ENCODE measurements at regions not wholly inside any gene's neighbourhood (a gene's known extent, or its start where the extent isn't known, plus 50 kb on each side); places are given as distances from the start of the nearest gene placed in this dataset.
"Not testable (repeated sequence)": the region's sequence is repeated elsewhere in the genome, so short reads cannot be mapped to it uniquely, and the experiment has no call there.

DNA sequence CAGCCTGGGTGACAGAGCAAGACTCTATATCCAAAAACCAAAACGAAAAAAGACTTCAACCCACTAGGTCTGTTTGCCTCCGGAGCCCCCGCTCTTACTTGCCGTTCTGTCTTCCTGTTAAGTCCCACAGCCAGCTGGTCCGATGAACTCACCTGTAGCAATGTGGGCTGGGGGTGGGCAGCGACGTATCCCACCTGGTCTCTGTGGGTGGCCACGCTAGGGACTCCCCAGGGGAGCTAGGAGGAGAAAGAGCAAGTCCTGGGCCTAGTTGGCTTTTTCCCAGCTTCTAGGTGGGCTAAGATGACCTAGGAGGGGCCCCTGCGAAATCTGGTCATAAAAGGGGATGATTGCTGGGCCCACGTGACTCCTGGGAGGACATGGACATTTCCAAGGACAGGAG, 166.0 kb upstream of the KCNG1 start:
- DNase-seq (ENCODE audit: low read depth), result no peak

DNA sequence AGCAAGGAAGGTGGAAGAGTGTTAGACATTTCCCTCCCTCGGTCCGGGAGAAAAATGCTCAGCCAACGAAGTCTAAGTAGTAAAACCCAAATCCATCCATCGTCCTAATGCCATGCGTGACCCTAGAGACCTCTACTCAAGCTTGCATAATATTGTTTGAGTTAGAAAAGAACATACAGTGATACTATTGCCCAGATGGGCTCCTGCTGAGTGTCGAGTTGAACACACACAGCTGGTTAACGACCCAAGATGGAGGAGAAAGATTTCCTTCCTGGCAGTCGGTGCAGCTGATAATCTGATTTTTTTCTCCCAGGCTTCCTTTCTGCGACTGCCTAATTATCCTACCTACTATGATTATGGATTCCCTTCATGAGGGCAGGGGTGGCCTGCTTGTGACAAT, 164.4 kb upstream of the KCNG1 start:
- DNase-seq (ENCODE audit: low read depth), result no peak

DNA sequence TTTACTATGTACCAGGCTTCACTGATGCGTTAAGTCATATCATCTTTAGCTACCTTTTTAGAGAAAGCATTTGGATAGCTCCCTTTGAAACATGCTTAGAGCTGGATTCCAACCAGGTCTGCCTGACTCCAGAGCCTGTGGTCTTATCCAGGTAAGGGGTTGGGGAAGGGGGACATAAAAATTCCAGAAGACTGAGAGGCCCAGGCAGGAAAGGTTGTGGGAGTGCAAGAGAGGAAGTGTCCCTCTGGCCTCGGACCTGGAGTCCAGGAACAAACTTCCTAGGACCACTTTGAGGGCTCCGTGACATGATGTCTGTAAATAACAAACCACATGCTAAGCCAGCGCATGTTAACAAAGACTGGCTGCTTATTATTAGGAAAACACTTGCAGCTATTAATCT, 163.0 kb upstream of the KCNG1 start:
- DNase-seq (ENCODE audit: low read depth), result no peak

DNA sequence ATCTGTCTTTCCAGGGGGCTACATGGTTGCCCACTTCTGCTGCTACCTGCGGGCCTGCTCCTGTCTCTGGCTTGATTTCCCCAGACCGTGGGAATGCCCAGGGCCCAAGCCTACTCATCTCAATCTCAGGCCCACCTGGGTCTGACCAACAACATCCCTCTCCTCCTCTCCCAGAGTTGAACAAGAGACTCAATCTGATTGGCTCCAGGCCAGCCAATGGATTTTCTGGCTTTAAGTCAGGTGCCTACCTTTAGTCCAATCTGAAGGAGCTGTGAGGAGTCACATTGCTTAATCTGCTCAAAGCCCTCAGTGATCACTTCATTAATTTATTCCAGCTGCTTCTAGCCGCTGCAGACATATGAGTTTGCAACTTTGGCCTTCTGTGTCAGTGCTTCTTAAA, 162.4 kb upstream of the KCNG1 start:
- DNase-seq (ENCODE audit: low read depth), result no peak

DNA sequence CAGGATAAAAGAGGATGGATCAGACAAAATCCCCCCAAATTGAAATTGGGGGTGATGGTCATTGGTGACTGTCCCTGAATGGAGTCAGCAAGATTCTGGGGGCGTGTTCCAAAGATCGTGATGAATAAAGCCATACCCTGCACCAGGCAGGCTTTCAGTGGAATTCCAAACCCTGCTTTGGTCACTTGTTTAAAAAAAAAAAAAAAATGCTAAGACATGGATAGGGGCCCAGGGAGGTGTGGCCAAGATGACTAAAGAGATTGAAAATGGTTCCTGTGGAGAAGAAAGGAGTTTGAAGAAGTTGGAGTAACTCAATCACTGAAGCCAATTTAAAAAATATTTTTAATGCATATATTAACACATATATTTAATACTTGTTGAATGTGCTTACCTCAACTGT, 161.4 kb upstream of the KCNG1 start:
- DNase-seq (ENCODE audit: low read depth), result no peak

DNA sequence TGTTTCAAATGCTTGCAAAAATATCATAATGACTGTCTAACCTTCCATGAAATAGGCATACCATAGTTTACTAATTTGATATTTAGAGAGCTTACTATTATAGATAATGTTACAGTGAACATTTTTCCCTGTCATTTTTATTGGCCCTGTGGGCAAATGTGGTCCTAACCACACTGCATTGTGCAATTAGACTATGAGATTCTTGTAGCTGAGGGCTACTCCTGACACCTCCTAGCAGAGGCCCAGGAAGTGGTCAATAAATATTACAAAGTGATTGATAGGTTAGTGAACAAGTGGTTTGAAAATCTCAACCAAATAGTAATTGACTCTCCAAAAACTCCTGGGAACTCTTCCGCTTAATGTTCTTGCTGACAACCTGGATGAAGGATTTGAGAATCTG, 160.5 kb upstream of the KCNG1 start:
- DNase-seq (ENCODE audit: low read depth), result no peak

DNA sequence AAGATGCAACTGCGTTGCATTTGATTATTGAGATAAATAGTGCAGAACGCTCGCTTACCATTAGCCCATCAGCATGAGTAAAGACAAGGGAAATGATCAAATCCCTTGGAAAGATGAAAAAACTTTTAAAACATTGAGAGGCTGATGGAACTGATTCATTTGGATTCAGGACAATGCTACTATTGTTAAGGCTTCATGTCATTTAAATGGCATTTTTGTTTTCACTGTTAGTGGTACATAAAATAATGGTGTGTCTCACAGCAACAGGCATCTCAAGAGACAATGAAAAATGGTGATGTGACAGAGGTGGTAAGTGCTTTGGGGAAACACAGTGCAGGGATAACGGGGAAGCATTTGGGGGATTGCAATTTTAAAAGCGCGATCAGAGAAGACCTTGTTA, 159.7 kb upstream of the KCNG1 start:
- no peak for DNase-seq (ENCODE audit: low read depth)

DNA sequence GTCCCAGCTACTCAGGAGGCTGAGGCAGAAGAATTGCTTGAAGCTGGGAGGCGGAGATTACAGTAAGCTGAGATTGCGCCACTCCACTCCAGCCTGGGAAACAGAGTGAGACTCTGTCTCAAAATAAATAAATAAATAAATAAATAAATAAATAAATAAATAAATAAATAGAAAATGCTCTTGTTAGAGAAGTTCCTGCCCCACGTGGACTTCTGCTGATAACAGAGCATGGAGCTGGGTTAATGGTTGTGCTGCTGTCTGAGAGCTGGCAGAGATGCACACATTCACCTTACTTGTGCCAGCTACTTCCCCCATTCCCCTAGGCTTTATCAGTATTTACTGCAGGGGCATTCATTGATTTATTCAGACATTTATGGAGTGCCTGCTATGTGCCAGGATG, 155.2 kb upstream of the KCNG1 start:
- DNase-seq (ENCODE audit: low read depth), result no peak

DNA sequence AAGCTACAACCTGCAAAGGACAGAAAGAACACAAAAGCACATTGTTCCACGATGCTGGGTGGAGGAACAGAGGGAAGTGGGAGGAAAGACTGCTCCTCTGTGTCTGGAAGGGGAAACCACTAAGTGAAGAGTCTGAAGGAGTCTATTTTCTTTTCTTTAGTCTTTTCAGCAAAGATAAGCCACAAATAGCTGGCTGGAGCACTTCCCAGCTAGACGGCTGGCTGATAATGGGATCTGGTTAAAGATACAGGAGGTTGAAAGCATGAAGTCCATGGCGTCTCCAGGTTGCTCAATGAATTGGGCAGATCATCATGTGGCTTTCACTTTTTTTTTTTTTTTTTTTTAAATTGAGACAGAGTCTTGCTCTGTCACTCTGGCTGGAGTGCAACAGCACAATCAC, 154.0 kb upstream of the KCNG1 start:
- no peak for DNase-seq (ENCODE audit: low read depth)

DNA sequence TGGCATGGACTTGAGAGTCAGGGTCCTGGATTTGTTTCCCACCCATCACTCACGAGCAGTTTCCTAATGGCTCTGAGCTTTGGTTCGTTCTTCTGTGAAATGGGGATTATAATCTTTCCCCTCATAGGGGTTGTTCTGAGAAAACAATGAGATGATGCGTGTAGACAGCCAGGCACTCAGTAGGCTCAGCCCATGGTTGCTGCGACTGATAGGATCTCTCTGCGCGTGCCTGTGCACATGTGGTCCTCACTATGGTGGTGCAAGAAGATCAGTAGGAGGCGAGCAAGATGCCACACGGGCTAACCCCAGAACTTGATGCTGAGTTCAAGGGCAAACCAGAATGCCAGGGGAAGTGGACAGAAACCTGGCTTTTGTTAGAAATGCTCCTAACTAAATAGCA, 153.5 kb upstream of the KCNG1 start:
- no peak for DNase-seq (ENCODE audit: low read depth)

DNA sequence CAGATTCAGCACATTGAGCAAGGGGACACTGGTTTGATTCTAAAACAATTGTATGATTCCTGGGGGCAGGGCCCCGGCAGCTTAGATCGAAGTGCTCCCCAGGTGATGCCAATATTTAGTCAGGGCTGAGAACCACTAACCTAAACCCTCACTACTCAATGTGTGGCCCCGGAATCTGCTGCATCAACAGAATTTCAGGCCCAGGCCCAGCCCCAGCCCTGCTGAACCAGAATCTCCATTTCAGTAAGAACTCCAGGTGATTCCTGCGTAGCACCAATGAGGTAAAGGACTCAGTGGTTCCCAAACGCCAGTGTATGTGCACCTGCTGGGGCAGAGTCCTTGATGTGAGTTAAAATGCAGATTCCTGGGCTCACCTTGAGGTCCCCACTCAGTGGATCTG, 152.8 kb upstream of the KCNG1 start:
- no peak for DNase-seq (ENCODE audit: low read depth)

DNA sequence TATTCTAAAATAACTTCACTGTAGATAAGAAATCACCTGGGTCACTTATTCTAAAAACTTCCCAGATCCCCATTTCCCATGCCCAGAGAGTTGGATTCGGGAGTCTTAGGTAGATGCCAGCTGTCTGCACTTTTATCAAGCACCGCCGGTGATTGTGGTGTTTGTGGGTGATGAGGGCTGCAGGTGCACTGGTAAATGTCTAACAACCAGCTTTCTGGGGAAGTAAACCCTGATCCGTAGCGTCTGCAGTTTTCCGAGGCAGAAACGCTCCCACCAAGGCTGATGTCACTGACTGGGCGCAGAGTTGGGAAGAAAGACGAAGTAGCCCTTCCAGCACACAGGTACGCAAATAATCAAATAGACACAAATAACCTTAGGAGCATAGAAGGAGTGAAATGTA, 152.2 kb upstream of the KCNG1 start:
- DNase-seq (ENCODE audit: low read depth), result no peak

DNA sequence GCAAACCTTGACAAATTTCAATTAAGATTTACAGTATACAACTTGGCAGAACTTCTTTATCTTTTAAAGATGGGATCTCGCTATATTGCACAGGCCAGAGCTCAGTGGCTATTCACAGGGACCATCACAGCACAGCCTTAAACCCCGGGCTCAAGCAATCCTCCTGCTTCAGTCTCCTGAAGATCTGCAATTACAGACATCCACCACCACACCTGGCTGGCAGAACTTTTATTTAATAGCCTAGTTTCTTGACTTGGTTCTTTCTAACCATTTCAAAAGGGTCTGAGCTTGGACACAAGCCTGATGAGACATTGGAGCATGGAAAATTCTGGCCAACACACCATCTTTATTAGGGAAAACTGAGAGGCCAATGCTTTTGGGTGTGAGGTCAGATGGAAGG, 151.6 kb upstream of the KCNG1 start:
- DNase-seq (ENCODE audit: low read depth), result no peak

DNA sequence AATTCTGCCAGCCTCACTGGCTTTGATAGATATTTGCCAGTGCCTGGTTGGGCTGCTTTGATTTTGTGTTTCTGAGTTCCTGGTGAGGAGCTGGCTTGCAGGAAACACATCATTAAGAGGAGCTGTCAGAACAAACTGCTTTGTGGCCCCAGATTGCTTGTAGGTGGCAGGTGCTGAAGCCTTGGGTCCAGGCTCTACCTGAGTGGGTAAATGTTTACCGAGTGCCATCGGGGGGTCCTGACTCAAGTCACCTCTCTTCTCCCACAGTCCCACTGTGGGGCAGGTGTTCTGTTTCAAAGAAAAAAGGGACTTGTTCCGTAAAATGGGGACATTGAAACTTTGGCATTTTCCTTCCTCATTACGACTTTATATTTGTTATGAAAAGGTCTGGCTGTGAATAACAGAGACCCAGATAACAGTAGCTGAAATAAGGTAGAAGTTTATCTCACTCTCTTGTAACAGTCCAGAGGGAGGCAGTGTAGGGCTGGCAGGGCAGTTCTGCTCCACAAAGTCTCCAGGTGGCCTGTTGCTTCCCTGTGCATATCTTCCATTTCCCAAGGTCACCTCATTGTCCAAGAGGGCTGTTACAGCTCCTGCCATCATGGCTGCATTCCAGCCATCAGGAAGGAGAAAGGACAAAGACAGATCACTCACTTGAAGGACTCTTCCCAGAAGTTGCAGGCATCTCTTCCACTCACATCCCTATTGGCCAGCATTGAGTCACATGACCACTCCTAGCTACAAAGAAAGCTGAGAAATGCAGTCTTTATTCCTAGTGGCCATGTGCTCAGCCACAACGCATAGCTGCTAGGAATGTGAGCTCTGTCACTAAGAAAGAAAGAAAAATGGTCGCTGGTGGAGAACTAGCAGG, 149.9 kb upstream of the KCNG1 start:
- DNase-seq (ENCODE audit: low read depth), result no peak

DNA sequence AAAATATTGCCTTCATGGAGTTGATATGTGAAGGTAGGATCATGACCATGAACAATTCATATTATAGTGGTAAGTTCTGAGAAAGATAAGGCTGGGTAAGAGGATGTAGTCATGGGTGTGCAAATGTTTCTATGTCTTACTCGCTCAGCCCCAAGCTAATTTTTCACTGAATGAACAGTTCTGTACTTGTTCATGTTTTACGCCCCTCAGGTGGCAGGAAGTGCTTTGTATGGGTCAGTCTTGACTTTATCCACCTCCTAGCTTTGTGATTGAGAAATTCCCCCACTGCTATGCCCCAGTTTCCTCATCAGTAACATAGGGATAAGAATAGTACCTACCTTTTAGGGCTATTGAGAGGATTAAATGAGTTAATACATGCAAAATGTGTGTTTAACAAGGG, 148.2 kb upstream of the KCNG1 start:
- DNase-seq (ENCODE audit: low read depth), result no peak

DNA sequence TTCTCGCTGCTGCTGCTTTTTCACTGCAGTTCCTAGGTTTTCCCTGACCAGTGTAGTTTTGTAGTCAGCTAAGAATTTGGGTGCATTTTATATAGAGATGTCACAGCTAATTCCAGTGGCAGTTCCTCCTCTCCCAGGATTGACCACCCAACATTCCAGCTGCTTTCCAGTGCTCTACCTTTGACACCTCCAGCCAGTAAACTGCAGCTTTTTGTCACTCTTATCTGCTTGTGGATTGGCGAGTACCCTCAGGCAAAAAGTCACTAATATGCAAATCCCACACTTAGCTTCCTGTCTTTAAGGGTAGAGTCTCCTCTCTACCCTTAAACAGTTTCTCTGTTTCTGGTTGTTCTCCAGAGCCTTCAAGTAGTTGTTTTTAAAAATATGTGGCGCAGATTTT, 146.9 kb upstream of the KCNG1 start:
- no peak for DNase-seq (ENCODE audit: low read depth)

DNA sequence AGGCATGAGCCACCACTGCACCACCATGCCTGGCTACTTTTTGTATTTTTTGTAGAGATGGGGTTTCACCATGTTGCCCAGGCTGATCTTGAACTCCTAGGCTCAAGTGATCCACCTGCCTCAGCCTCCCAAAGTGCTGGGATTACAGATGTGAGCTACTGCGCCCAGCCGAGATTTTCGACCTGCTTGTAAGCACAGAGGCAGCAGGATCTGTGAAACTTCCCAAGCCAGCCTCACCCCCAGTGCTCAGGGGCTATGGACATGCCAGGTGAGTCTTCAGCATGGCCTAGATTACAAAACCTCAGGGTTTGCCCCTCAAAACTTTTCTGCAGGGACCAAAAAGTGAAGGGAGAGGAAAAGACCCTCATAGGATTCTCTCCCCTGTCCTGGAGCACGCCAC, 145.0 kb upstream of the KCNG1 start:
- not testable (repeated sequence) for DNase-seq (ENCODE audit: low read depth)

DNA sequence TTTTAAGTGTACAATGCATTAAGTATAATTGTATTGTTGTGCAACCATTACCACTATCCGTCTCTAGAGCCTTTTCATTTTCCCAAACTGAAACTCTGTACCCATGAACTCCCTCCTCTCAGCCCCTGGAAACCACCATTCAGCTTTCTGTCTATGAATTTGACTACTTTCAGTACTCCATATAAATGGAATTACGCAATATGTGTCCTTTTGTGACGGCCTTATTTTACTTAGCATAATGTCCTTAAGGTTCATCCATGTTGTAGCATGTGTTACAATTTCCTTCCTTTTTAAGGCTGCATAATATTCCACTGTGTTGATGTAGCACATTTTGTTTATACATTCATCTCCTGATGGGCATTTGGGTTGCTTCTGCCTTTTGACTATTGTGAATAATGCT, 143.6 kb upstream of the KCNG1 start:
- DNase-seq (ENCODE audit: low read depth), result no peak

DNA sequence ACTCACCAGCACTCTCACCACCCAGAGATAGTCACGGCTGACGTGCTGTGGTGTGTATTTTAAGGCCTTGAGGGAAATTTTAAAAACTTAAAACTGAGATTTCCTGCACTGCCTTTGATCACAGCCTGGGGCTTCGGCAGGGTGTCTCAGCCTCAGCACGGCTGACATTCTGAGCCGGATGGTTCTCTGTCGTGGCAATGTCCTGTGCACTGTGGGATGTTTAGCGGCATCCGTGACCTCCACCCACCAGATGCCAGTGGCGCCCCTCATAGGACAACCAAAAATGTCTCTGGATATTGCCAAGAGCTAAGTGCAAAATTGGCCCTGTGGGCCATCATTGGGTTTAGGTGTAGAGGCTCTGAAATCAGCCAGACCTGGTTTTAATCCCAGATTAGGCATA, 142.2 kb upstream of the KCNG1 start:
- no peak for DNase-seq (ENCODE audit: low read depth)

DNA sequence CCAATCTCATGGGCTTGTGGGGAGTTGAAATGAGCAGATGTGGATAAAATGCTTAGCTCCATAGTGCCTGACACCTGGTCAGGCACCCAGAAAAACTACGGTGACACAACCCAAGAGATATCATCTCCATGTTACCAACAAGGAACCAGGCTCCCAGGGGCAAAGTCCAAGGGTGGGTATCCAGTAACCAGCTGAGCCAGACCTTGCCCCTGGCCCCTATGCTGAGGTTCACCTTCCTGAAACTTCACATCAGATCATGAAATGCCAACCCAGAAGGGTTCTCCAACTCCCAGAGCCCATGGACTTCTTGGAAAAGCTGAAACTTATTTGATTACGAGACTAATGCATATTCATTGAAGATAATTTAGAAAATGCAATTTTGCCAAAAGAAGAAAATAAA, 141.8 kb upstream of the KCNG1 start:
- DNase-seq (ENCODE audit: low read depth), result no peak

DNA sequence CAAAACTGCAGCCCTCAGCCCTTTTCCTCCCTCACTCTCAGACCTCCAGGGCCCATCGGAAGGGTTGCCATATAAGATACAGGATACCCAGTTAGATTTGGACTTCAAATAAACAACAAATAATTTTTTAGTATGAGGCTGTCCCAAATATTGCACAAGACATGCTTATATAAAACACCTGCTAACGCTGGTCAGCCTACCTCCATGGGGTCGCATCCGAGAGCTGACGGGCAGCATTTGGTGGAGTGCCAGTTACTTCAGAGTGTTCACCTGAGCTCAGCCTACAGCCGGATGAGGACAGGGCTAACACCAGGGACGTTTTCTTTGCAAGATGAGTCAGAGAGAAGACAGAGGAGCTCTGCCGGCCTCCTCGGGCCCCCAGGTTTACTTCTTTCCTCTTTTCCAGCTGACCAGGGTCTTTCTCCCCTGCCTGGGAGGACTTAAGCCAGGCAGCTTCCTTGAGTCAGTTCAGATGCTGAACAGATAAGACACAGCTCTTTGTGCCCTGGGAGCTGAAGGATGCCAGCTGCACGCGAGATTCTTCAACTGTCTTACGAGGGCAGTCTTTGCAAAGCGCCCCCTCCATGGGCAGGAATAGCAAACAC, 141.2 kb upstream of the KCNG1 start:
- no peak for DNase-seq (ENCODE audit: low read depth)

DNA sequence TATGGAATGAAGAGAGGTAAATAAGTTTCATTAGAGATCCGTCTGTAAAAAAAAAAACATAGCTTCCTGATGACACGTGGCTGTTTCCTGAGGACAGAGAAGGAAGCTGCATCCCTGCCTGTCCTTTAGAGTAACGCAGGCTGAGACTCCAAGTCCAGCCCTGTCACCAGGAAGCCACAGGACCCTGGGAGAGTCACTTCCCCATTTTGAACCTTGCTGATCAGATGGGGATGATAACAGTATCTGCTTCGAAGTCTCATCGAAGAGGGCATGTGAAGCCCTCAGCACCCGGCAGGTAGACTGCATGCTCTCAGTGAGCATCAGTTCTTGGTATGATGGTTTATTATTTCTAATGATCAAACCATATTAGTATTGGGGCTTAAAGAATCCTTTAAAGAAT, 139.1 kb upstream of the KCNG1 start:
- DNase-seq (ENCODE audit: low read depth), result no peak

DNA sequence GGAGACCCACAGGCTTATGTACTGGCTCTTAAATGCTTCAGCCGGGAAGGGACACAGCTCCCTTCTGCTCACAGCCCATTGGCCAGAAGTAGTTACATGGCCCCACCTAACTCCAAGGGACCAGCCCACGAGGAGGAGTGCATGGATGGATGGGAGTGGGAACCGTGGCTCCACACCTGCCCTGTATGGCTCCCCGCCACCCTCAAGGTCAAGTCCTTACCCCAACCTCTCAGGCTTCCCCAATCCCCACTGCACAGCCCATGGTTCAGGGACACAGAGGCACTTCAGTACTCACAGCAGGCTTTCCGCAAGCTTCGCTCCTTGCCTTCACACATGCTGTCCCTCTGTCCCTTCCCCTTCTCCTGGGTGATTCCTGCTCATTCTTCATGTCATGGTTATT, 137.9 kb upstream of the KCNG1 start:
- DNase-seq (ENCODE audit: low read depth), result no peak

DNA sequence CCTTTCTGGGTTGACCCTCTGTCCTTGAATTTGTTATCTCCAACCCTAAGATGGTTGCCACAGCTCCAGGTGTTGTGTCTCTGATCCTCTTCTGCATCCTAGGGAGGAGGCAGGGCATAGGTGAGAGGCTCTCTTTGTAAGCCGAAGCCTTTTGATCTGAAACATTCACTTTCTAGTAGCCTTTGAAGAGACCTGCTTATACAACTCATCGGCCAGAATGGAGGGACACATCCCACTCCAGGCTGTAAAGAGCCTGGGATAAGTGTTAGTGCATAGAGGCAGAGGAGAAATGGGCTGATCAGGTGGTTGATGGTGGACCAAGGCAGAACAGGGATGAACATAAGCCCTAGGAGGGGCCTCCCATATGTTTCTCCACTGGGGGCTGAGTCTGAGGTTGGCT, 137.1 kb upstream of the KCNG1 start:
- no peak for DNase-seq (ENCODE audit: low read depth)

Data from T follicular helper cell (primary cell).